ENCODE measurements at regions not wholly inside any gene's neighbourhood (a gene's known extent, or its start where the extent isn't known, plus 50 kb on each side); places are given as distances from the start of the nearest gene placed in this dataset.
"Not testable (repeated sequence)": the region's sequence is repeated elsewhere in the genome, so short reads cannot be mapped to it uniquely, and the experiment has no call there.

- FAIRE-seq (no peak), DNase-seq (ENCODE audit: insufficient read length, low spot score) (no peak)
Measured at GRCh38 chr7:81441750-81442149, 328.1 kb downstream of the HGF start.

- no peak for FAIRE-seq
- DNase-seq (ENCODE audit: insufficient read length, low spot score) = no peak
Measured at GRCh38 chr7:81439591-81439990, 330.3 kb downstream of the HGF start.

GRCh38 chr7:81437160-81437559 lies 332.7 kb downstream of the HGF start:
- not testable (repeated sequence) for FAIRE-seq

GRCh38 chr7:81433692-81434331 lies 336.0 kb downstream of the HGF start:
- no peak for FAIRE-seq
- no peak for DNase-seq (ENCODE audit: insufficient read length, low spot score)

More at GRCh38 chr7:81437160-81437559, 332.7 kb downstream of the HGF start:
- DNase-seq (ENCODE audit: insufficient read length, low spot score) = not testable (repeated sequence)

- no peak for FAIRE-seq
- DNase-seq (ENCODE audit: insufficient read length, low spot score) = no peak
Measured at GRCh38 chr7:81433206-81433605, 336.6 kb downstream of the HGF start.

- DNase-seq (ENCODE audit: insufficient read length, low spot score) = no peak
- no peak for FAIRE-seq
Measured at GRCh38 chr7:81430761-81431160, 339.1 kb downstream of the HGF start.

- DNase-seq (ENCODE audit: insufficient read length, low spot score) = no peak
- no peak for FAIRE-seq
Measured at GRCh38 chr7:81430150-81430549, 339.7 kb downstream of the HGF start.

GRCh38 chr7:81427461-81427860 lies 342.4 kb downstream of the HGF start:
- FAIRE-seq (no peak), DNase-seq (ENCODE audit: insufficient read length, low spot score) (no peak)

- FAIRE-seq = no peak
Measured at GRCh38 chr7:81420526-81421226, 349.2 kb downstream of the HGF start.

GRCh38 chr7:81419731-81420130 lies 350.1 kb downstream of the HGF start:
- DNase-seq (ENCODE audit: insufficient read length, low spot score) = no peak
- no peak for FAIRE-seq

More at GRCh38 chr7:81420526-81421226, 349.2 kb downstream of the HGF start:
- DNase-seq (ENCODE audit: insufficient read length, low spot score) = no peak

- DNase-seq (ENCODE audit: insufficient read length, low spot score) = no peak
- no peak for FAIRE-seq
Measured at GRCh38 chr7:81416659-81417058, 353.2 kb downstream of the HGF start.

GRCh38 chr7:81415181-81415580 lies 354.7 kb downstream of the HGF start:
- DNase-seq (ENCODE audit: insufficient read length, low spot score) = no peak
- FAIRE-seq = no peak

GRCh38 chr7:81414411-81414810 lies 355.4 kb downstream of the HGF start:
- FAIRE-seq (no peak), DNase-seq (ENCODE audit: insufficient read length, low spot score) (no peak)

GRCh38 chr7:81410471-81411117 lies 359.3 kb downstream of the HGF start:
- DNase-seq (ENCODE audit: insufficient read length, low spot score) (no peak), FAIRE-seq (no peak)

- FAIRE-seq (no peak), DNase-seq (ENCODE audit: insufficient read length, low spot score) (no peak)
Measured at GRCh38 chr7:81408728-81409127, 361.1 kb downstream of the HGF start.

- FAIRE-seq (no peak), DNase-seq (ENCODE audit: insufficient read length, low spot score) (no peak)
Measured at GRCh38 chr7:81407094-81407493, 362.8 kb downstream of the HGF start.

- FAIRE-seq = no peak
- no peak for DNase-seq (ENCODE audit: insufficient read length, low spot score)
Measured at GRCh38 chr7:81404669-81405068, 365.2 kb downstream of the HGF start.

GRCh38 chr7:81402227-81402626 lies 367.6 kb downstream of the HGF start:
- no peak for DNase-seq (ENCODE audit: insufficient read length, low spot score)
- FAIRE-seq = no peak

- DNase-seq (ENCODE audit: insufficient read length, low spot score) (no peak), FAIRE-seq (no peak)
Measured at GRCh38 chr7:81399471-81399870, 370.4 kb downstream of the HGF start.

GRCh38 chr7:81394029-81394428 lies 375.8 kb downstream of the HGF start:
- no peak for FAIRE-seq
- no peak for DNase-seq (ENCODE audit: insufficient read length, low spot score)

GRCh38 chr7:81393018-81393417 lies 376.8 kb downstream of the HGF start:
- FAIRE-seq (no peak), DNase-seq (ENCODE audit: insufficient read length, low spot score) (no peak)

GRCh38 chr7:81385370-81385769 lies 384.5 kb downstream of the HGF start:
- DNase-seq (ENCODE audit: insufficient read length, low spot score) = no peak
- no peak for FAIRE-seq
